HUES64 (cell line): ENCODE measurements at regions not wholly inside any gene's neighbourhood (a gene's known extent, or its start where the extent isn't known, plus 50 kb on each side); places are given as distances from the start of the nearest gene placed in this dataset.

ENCODE experiments used
- H3K27ac ChIP-seq: 2 replicates; pipeline ENCODE4 v1.7.0; 2013; ENCODE audit warnings: low read depth, low read length, inconsistent platforms
- H3K27me3 ChIP-seq: 2 replicates; pipeline ENCODE4 v1.6.1; 2013; ENCODE audit warnings: mild to moderate bottlenecking, low read length; ENCODE audit not compliant: insufficient read depth
- H3K36me3 ChIP-seq: 2 replicates; pipeline ENCODE4 v1.6.1; 2013; ENCODE audit warnings: mild to moderate bottlenecking, low read length; ENCODE audit not compliant: insufficient read depth
- H3K4me1 ChIP-seq: 2 replicates; pipeline ENCODE4 v1.6.1; 2013; ENCODE audit warnings: mild to moderate bottlenecking, low read length, moderate library complexity; ENCODE audit not compliant: insufficient read depth
- H3K4me3 ChIP-seq: 2 replicates; pipeline ENCODE4 v1.5.1; 2013; ENCODE audit warnings: mild to moderate bottlenecking, low read length, moderate library complexity
- H3K9ac ChIP-seq: 2 replicates; pipeline ENCODE4 v1.6.1; 2013; ENCODE audit warnings: mild to moderate bottlenecking, low read depth, low read length
- H3K9me3 ChIP-seq: 2 replicates; pipeline ENCODE4 v1.6.1; 2013; ENCODE audit warnings: low read depth, low read length; ENCODE audit not compliant: insufficient read depth
- WGBS: fragments of 150-250, 120-280 bp; methylation state at CpG from one replicate; pipeline ENCODE4 v1.1.7; 2013; ENCODE audit warnings: missing lambda C conversion rate; 5-methylcytosine and 5-hydroxymethylcytosine counted together

DNA sequence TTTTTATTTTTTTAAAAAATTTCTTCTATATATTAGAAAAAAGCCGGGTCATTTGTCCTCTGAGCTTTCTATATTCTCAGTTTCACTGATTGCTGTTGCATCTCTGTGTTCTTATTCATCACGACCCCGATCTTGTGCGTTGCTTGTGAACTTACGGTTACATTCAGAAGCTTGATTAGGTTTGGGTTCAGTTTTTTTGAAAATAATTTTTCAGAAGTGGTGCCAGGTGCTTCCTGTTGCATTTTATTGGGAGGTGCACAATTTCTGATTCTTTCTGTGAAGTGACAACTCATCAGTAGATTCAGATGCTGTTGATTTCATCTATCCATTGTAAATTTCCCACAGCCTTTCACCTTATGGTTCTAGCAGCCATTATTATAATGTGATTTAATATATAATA lies 147.3 kb downstream of the INHBB start:
- Histone ChIP-seq H3K27ac (no peak overlapping the region), H3K4me3 (no peak overlapping the region), H3K4me1 (no peaks in the 10 kb centered on the region), H3K36me3 (no peaks in the 10 kb centered on the region), H3K27me3 (peaks cover 33% of the 10 kb centered on the region), H3K9me3 (no peaks in the 10 kb centered on the region), H3K9ac (no peak overlapping the region)
- WGBS = 89% methylated on average over 5 of the region's 5 CpGs

- H3K27me3 ChIP-seq = peaks cover 23% of the 10 kb centered on the region
- no peaks in the 10 kb centered on the region for H3K36me3 ChIP-seq
- H3K9ac ChIP-seq = no peak overlapping the region
- H3K27ac ChIP-seq = no peak overlapping the region
- H3K9me3 ChIP-seq = no peaks in the 10 kb centered on the region
- no peaks in the 10 kb centered on the region for H3K4me1 ChIP-seq
- H3K4me3 ChIP-seq = no peak overlapping the region
These were observed 148.5 kb downstream of the INHBB start for GRCh38 chr2:120494446-120494845.

GRCh38 chr2:120495586-120495985 lies 149.7 kb downstream of the INHBB start:
- Histone ChIP-seq H3K4me3 (no peak overlapping the region), H3K4me1 (no peaks in the 10 kb centered on the region), H3K9ac (no peak overlapping the region), H3K27ac (no peak overlapping the region), H3K36me3 (no peaks in the 10 kb centered on the region), H3K9me3 (no peaks in the 10 kb centered on the region), H3K27me3 (peaks cover 27% of the 10 kb centered on the region)
- 67% methylated on average over 2 of the region's 2 CpGs for WGBS

- Histone ChIP-seq H3K4me3 (no peak overlapping the region), H3K27ac (no peak overlapping the region), H3K36me3 (no peaks in the 10 kb centered on the region), H3K27me3 (peaks cover 23% of the 10 kb centered on the region), H3K9me3 (no peaks in the 10 kb centered on the region), H3K9ac (no peak overlapping the region), H3K4me1 (no peaks in the 10 kb centered on the region)
- 92% methylated on average over 7 of the region's 7 CpGs for WGBS
These were observed 150.3 kb downstream of the INHBB start for GRCh38 chr2:120496235-120496634.

DNA sequence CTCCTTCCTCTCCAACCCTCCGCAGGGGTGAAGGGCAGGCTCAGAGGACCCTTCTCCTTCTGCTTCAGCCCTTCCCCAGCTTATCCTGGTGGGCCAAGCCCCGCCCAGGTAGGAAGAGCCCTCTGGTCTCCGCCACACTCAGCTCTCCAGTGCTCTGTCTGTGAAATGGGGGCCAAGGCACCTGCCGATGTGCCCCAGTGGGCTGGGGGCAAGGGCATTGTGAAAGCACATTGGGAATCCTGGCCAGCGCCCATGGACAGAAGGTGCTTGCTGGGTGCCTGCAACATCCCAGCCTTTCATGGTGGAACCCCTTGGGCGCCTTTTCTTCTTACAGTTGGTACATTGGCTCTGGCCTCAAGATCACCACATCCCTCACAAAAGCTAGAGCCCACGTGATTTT lies 150.8 kb downstream of the INHBB start:
- Histone ChIP-seq H3K9me3 (no peaks in the 10 kb centered on the region), H3K27ac (no peak overlapping the region), H3K36me3 (no peaks in the 10 kb centered on the region), H3K4me3 (no peak overlapping the region), H3K4me1 (no peaks in the 10 kb centered on the region), H3K9ac (no peak overlapping the region), H3K27me3 (peaks cover 20% of the 10 kb centered on the region; the same call in 1 of the 2 replicates)
- WGBS = 86% methylated on average over 7 of the region's 7 CpGs

- no peak overlapping the region for H3K4me3 ChIP-seq
- 88% methylated on average over 7 of the region's 7 CpGs for WGBS
- no peaks in the 10 kb centered on the region for H3K4me1 ChIP-seq
- H3K27me3 ChIP-seq = peaks cover 27% of the 10 kb centered on the region; the same call in 1 of the 2 replicates
- no peak overlapping the region for H3K9ac ChIP-seq
- H3K27ac ChIP-seq = no peak overlapping the region
- no peaks in the 10 kb centered on the region for H3K9me3 ChIP-seq
- no peaks in the 10 kb centered on the region for H3K36me3 ChIP-seq
These were observed 151.5 kb downstream of the INHBB start for GRCh38 chr2:120497261-120497977.

GRCh38 chr2:120498121-120498520 lies 152.2 kb downstream of the INHBB start:
- no peak overlapping the region for H3K9ac ChIP-seq

DNA sequence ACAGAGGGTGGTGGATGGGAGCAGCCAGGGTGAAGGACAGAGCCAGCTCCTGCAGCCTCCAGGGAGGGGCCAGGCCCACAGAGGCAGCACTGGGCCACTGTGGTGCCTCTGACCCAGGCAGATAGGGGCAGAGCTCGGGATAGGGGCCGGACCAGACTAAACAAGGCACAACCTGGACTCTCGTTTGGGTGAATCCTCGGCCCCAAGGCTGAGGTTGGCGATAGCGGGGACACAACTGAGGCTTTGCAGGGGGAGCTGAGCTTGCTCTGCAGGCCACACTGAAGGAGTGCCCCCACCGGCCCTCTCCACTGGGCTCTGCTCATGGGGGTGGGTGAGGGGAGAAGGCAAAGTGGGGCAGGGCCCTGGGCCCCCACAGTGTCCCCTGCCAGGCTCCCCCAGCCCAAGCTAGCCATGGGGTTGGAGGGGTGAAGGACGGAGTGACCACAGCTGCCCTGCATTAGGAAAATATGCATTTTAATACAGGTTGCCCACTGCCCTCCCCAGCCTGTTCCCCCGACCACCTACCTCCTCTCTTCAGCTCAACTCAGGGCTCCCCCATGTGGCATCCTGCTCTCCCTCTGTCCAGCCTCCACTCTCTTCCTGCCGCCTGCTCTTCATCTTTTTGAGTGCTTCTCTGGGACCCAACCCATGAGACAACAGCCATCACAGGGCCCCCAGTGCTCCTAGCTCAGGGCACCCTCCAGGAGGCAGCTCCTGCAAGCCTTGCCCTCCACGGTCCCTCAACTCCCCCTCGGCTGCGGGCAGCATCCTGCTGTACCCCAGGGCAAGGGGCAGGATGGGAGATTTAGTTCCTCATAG lies 152.8 kb downstream of the INHBB start:
- 78% methylated on average over 13 of the region's 13 CpGs for WGBS
- Histone ChIP-seq H3K4me3 (no peak overlapping the region), H3K4me1 (no peaks in the 10 kb centered on the region), H3K9ac (no peak overlapping the region), H3K27ac (no peak overlapping the region), H3K36me3 (no peaks in the 10 kb centered on the region), H3K9me3 (no peaks in the 10 kb centered on the region), H3K27me3 (peaks cover 31% of the 10 kb centered on the region; the same call in 1 of the 2 replicates)

More at GRCh38 chr2:120498121-120498520, 152.2 kb downstream of the INHBB start:
- WGBS = 94% methylated on average over 3 of the region's 3 CpGs
- Histone ChIP-seq H3K27me3 (peaks cover 31% of the 10 kb centered on the region; the same call in 1 of the 2 replicates), H3K36me3 (no peaks in the 10 kb centered on the region), H3K4me3 (no peak overlapping the region), H3K4me1 (no peaks in the 10 kb centered on the region), H3K27ac (no peak overlapping the region), H3K9me3 (no peaks in the 10 kb centered on the region)

DNA sequence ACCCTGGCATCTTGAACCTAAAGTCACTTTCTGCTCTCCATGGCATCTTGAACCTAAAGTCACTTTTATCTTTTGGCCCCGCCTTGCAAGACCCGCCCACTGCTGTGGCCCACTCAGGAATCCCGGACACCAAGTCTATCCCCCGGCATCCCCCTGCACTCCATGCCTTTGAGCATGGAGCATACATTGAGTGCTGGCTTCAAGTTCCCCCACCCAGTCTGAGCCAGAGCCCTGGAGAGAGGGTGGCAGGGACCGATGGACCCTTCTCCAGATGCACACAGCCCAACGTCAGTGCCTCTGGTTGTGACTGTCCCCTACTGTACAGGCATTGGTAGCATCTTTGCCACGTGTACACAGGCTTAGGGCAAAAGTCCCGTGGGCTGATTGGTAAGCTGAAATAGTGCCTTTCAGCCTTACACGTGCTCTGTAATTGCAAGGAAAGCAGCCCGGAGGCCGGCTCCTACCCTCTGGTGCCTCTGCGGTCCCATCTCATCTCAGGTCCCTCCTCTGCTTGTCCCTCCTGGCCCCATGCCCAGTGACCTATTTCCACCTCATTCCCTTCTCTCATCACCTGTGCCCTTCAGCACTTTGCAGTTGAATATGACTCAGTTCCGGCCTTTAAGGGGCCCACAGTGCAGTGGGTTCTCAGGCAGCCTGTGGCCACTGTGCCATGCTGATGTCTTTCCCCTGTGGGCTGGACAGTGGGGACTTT lies 154.0 kb downstream of the INHBB start:
- no peak overlapping the region for H3K27ac ChIP-seq
- no peaks in the 10 kb centered on the region for H3K4me1 ChIP-seq
- H3K9ac ChIP-seq = no peak overlapping the region
- 91% methylated on average over 13 of the region's 13 CpGs for WGBS
- no peak overlapping the region for H3K4me3 ChIP-seq
- H3K36me3 ChIP-seq = no peaks in the 10 kb centered on the region
- H3K9me3 ChIP-seq = no peaks in the 10 kb centered on the region
- peaks cover 25% of the 10 kb centered on the region; the same call in 1 of the 2 replicates for H3K27me3 ChIP-seq

- Histone ChIP-seq H3K36me3 (no peaks in the 10 kb centered on the region), H3K9me3 (no peaks in the 10 kb centered on the region), H3K4me1 (no peaks in the 10 kb centered on the region), H3K27ac (no peak overlapping the region), H3K9ac (no peak overlapping the region), H3K27me3 (peaks cover 32% of the 10 kb centered on the region), H3K4me3 (no peak overlapping the region)
- 89% methylated on average over 8 of the region's 8 CpGs for WGBS
These were observed 155.7 kb downstream of the INHBB start for GRCh38 chr2:120501591-120501990.

- Histone ChIP-seq H3K36me3 (no peaks in the 10 kb centered on the region), H3K4me3 (no peak overlapping the region), H3K9me3 (no peaks in the 10 kb centered on the region), H3K4me1 (no peaks in the 10 kb centered on the region), H3K9ac (no peak overlapping the region), H3K27ac (no peak overlapping the region), H3K27me3 (peaks cover 35% of the 10 kb centered on the region)
- WGBS = 92% methylated on average over 6 of the region's 6 CpGs
These were observed 156.4 kb downstream of the INHBB start for GRCh38 chr2:120502357-120502756.
